Cardiac fibroblast (primary cell): ENCODE measurements at regions not wholly inside any gene's neighbourhood (a gene's known extent, or its start where the extent isn't known, plus 50 kb on each side); places are given as distances from the start of the nearest gene placed in this dataset.

Experiments used
- DNase-seq, 2 donors: peaks; one replicate each; pipeline versions ENCODE4 v3.0.0 to v3.0.0-alpha.2; 2010; ENCODE audit warnings: low read depth in 2 of 2
- H3K4me3 ChIP-seq, 2 donors: replicated peaks in 1 of 2; 1 replicate in 1 of 2; 2 replicates in 1 of 2; pipeline ENCODE4 v1.5.1; 2011; ENCODE audit warnings: low read depth in 2 of 2, low read length in 2 of 2, mild to moderate bottlenecking in 2 of 2, moderate library complexity in 1 of 2
- TF ChIP-seq, protein P1 (sequence below): IDR thresholded peaks from one replicate; pipeline ENCODE4 v1.5.1; 2011; ENCODE audit warnings: low read depth, mild to moderate bottlenecking, low read length, inconsistent platforms

DNA sequence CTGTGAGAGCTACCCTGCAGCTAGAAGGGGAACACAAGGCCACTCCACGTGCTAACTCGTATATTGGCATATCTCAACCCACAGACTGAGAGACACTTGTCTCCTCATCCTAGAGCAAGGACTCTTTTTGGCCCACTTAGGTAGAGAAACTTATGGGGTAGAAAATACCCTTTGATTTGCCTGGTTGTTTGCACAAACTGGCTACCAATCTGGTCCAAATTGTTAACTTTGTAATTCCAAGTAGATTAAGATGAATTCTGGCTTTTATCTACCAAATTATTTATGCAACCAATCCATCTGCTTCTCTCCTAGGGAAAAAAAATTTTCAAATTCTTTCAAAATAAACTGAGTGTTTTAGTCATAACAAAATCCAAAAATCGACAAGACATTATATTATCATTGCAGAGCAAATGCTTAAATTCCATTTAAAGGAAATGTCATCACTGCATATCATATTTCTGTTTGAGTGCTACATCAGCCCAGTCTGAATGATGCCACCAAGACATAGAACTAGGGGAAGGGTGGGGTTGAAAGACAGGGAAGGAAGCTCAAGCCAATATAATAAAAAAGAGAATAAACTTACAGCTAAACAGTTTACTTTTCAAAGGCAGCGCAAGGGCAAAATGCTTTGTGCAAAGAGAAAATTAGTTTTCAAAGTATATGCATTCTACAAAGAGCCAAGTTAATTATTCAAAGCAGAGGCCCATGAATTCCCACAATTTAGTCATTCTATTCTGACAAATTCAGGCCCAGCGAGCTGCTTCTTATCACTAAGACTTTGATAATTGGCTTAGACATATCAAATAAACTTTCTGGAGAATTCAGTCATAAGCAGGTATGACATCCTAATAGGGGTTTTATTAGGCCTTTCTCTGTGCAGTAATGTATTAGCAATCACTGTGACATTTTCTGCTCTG, 198.0 kb downstream of the CAAP1 start:
- TF ChIP-seq, protein P1, sequence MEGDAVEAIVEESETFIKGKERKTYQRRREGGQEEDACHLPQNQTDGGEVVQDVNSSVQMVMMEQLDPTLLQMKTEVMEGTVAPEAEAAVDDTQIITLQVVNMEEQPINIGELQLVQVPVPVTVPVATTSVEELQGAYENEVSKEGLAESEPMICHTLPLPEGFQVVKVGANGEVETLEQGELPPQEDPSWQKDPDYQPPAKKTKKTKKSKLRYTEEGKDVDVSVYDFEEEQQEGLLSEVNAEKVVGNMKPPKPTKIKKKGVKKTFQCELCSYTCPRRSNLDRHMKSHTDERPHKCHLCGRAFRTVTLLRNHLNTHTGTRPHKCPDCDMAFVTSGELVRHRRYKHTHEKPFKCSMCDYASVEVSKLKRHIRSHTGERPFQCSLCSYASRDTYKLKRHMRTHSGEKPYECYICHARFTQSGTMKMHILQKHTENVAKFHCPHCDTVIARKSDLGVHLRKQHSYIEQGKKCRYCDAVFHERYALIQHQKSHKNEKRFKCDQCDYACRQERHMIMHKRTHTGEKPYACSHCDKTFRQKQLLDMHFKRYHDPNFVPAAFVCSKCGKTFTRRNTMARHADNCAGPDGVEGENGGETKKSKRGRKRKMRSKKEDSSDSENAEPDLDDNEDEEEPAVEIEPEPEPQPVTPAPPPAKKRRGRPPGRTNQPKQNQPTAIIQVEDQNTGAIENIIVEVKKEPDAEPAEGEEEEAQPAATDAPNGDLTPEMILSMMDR = no peak
- no peak overlapping the region for H3K4me3 ChIP-seq
- DNase-seq = no peak

DNA sequence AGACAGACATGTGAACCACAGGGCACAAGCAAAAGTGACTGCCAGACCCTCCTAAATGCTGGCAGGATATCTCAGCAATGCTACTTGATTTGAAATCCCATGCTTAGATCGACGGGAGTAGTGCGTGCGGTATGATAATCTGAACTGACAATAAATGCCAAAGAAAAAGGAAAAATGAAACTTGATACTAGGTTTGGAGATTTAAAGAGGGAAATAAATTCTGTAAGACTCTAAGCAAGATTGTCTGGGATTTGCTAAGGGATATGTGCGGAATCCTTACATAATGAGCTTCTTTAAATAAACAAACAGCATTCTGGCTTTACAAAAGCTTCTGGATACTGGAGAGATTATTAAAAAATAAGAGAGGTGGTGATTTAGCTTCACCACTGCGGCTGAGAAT, 203.6 kb downstream of the CAAP1 start:
- TF ChIP-seq, protein P1 = no peak
- DNase-seq = no peak
- no peak overlapping the region for H3K4me3 ChIP-seq

DNA sequence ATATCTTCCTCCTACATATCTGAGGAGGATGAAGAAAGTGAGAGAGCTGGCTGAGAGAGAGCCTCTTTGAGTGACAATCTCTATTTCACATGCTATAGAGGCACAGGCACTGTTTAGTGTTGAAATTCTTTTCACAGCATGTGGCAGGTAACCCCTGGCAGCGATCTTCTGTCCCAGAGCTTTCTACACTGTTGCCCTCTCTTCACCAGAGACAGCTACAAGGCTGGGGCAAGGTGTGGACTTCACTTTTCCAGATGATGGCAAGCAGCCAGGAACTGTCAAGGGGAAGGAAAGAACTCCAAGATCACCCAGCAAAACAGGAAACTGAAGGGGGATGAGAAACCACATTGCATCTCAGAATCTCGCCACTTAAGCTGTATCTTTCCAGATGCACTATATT, 205.2 kb downstream of the CAAP1 start:
- TF ChIP-seq, protein P1 = no peak
- no peak overlapping the region for H3K4me3 ChIP-seq
- peak in 1 of 2 donors; percentile 0 for DNase-seq

DNA sequence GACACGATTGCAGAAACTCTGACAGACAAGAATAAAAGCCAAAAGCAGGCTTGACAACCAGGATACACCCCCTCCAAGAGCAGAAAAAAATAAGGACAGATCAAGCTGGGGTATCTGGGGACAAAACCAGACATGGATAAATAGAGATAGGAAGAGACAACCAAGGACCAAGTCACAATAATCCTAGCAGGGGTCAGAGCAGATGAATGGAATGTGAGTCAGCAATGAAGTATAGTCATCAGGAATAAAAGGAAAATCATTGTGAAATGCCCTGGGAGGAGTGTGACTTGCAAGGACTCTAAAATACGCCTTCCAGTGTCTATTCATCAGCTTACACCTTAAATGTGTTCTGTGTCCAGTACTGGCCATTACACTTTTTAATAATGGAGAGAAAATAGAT, 206.8 kb downstream of the CAAP1 start:
- TF ChIP-seq, protein P1 = no peak
- peak in 1 of 2 donors; percentile 5 for DNase-seq
- H3K4me3 ChIP-seq = no peak overlapping the region

DNA sequence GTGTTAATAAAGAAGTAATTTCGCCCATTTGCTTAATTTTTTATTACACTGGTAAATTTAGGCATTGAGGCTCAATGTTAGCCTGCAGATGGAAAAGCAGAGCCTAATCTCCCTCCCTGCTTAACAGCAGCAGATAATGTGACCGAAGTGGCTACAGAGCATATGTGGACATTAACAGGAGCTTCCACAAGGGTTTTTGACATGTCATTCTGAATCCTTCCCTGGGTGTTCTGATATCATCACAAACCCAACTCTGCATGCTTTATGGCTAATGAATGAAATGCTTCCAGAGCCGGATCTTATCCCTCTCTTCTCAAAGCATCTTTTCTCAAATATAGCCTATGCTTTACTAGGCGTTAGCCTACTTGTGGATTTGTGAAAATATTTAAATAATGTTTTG, 208.6 kb downstream of the CAAP1 start:
- H3K4me3 ChIP-seq = no peak overlapping the region
- no peak for DNase-seq
- TF ChIP-seq, protein P1 = no peak

DNA sequence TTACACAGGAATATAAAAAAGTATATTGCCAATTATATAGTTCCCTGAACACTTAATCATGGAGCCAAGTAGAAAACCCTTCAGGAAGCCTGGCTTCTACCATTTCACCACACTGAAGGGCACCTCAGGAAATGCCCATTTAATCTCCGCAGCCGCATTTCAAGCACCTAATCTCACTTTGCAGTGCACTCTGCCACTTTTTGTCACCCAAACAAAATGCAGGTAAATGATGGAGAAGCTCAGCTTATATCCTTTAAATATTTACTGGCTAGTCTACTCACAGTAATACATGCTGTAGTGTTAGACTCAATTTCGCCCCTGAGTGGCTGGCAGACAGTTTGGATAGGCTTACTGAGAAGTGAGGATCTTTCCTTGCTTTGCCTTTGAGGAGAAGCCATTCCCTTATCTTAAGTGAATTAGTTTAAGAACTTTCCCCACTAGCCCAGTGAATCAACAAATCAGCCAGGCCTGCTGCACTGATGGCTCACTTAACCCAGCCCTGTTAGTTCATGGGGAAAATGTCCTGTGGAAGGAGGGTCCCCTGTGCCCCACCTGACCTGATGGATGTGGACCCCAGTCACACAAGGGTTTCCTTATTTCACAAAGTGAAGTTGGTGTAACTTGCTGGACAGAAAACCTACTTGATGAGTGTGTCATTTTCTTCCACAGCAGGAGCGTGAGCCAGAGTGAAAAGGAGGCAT, 209.7 kb downstream of the CAAP1 start:
- DNase-seq = no peak
- TF ChIP-seq, protein P1 = no peak
- H3K4me3 ChIP-seq = no peak overlapping the region
